ENCODE measurements at regions not wholly inside any gene's neighbourhood (a gene's known extent, or its start where the extent isn't known, plus 50 kb on each side); places are given as distances from the start of the nearest gene placed in this dataset.

DNA sequence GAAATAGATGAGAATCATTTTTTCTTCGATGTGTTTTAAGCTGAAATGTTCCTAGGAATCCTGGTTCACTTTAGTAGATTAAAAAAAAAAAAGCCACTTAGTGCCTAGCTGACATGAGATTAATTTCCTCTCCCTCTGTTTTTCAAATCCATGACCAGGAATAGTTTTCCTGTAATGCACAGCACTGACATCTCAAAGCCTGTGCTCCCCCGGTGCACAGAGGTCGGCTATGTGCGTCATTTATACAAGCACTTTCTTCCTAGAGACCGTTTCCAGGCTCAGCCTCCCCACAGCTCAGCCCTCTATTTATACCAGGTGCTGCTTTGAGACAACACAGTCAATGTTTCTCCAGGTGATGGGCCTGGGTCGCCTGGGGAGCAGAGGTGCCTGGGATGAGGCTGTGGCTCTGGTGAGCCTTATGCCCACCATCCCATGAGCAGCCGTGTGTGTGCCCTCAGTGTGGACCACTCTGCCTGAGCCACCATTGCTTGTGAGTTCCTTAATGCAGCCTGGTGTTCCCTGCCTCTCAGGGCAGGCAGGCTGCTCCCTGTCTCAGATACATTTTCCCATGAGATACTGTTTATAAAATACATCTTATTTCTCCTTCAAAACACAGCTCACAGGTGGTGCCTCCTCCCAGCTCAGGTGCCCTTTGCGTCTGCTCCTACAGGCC is 515.7 kb upstream of the HS6ST1 start:
- no peak for DNase-seq (ENCODE audit: low read depth, low spot score)
- no peak overlapping the region for H3K4me3 ChIP-seq (ENCODE audit: low read depth, low read length)
- ChIA-PET CTCF (no interaction called here), POLR2A (no interaction called here)
- TF ChIP-seq CTCF (IDR thresholded peaks at IDR 0.05; ENCODE audit: insufficient read depth, low read length, missing control alignments), result no peak

GRCh38 chr2:128834880-128835252 is 516.2 kb upstream of the HS6ST1 start:
- ChIA-PET CTCF (no interaction called here), POLR2A (no interaction called here)
- no peak for TF ChIP-seq CTCF (IDR thresholded peaks at IDR 0.05; ENCODE audit: insufficient read depth, low read length, missing control alignments)
- DNase-seq (ENCODE audit: low read depth, low spot score), result no peak
- H3K4me3 ChIP-seq (ENCODE audit: low read depth, low read length), result no peak overlapping the region

DNA sequence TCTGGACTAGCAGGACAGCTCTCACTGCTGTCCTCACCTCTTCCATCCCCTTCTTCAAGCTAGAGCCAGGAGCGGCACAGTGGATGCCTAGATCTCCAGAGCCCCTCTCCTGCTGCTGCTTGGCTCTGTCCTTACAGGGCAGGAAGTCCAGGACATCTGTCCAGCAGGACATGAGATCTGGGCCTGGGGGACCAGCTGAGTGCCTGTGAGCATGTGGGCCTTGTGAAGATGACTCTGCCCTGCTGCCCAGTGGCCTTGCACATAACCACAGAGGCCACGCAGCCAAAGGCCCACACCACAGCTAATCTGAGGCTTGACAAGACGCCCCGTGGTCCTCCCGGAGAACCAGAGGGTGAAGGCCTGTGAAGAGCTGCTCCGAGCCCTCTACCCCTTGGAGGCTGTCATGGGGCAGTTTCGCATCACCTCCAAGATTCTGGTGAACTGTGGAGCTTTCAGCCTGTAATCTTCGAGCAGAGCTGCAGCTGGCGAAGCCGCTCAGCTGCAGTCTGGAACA is 516.7 kb upstream of the HS6ST1 start:
- ChIA-PET POLR2A (no interaction called here), CTCF (no interaction called here)
- no peak overlapping the region for H3K4me3 ChIP-seq (ENCODE audit: low read depth, low read length)
- DNase-seq (ENCODE audit: low read depth, low spot score), result no peak
- no peak for TF ChIP-seq CTCF (IDR thresholded peaks at IDR 0.05; ENCODE audit: insufficient read depth, low read length, missing control alignments)

DNA sequence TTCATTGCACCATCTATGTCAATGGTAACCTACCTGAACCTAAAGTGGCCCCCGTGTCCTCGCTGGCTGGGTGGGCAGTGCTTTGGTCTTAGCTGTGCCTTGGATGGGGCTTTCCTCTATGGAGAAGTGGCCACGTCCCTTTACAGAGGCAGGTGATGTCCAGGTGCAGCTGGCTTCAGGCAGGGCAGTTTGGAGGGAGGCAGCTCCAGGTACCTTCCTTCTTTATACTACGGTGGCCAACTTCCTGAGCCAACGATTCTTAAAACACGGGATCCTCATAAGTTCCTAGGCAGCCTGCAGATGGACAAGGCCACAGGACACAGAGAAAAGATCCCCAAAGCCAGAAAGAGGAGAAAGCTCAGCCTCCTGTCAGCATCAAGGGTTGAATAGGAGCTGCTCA is 517.3 kb upstream of the HS6ST1 start:
- no peak for TF ChIP-seq CTCF (IDR thresholded peaks at IDR 0.05; ENCODE audit: insufficient read depth, low read length, missing control alignments)
- H3K4me3 ChIP-seq (ENCODE audit: low read depth, low read length), result no peak overlapping the region
- DNase-seq (ENCODE audit: low read depth, low spot score), result no peak
- POLR2A ChIA-PET, result no interaction called here
- CTCF ChIA-PET, result no interaction called here

GRCh38 chr2:128836559-128837100 is 518.0 kb upstream of the HS6ST1 start:
- no peak for DNase-seq (ENCODE audit: low read depth, low spot score)
- ChIA-PET CTCF (no interaction called here), POLR2A (no interaction called here)
- no peak for TF ChIP-seq CTCF (IDR thresholded peaks at IDR 0.05; ENCODE audit: insufficient read depth, low read length, missing control alignments)
- no peak overlapping the region for H3K4me3 ChIP-seq (ENCODE audit: low read depth, low read length)

GRCh38 chr2:128838244-128838643 is 519.6 kb upstream of the HS6ST1 start:
- TF ChIP-seq CTCF (IDR thresholded peaks at IDR 0.05; ENCODE audit: insufficient read depth, low read length, missing control alignments), result no peak
- no peak overlapping the region for H3K4me3 ChIP-seq (ENCODE audit: low read depth, low read length)
- DNase-seq (ENCODE audit: low read depth, low spot score), result no peak
- POLR2A ChIA-PET, result no interaction called here
- CTCF ChIA-PET, result no interaction called here

Measured in AG04449 (cell line).